ENCODE measurements at regions not wholly inside any gene's neighbourhood (a gene's known extent, or its start where the extent isn't known, plus 50 kb on each side); places are given as distances from the start of the nearest gene placed in this dataset.
"Not testable (repeated sequence)": the region's sequence is repeated elsewhere in the genome, so short reads cannot be mapped to it uniquely, and the experiment has no call there.

GRCh38 chr4:60396341-60397049, 803.6 kb upstream of the ADGRL3 start:
- DNase-seq: peak; percentile 0 to 45

GRCh38 chr4:60400593-60400992, 799.5 kb upstream of the ADGRL3 start:
- no peak for DNase-seq

GRCh38 chr4:60404027-60404426, 796.1 kb upstream of the ADGRL3 start:
- no peak for DNase-seq

GRCh38 chr4:60422439-60422838, 777.7 kb upstream of the ADGRL3 start:
- no peak for DNase-seq

- not testable (repeated sequence) for DNase-seq
Measured at GRCh38 chr4:60423573-60424184, 776.4 kb upstream of the ADGRL3 start.

GRCh38 chr4:60432911-60433310, 767.2 kb upstream of the ADGRL3 start:
- no peak for DNase-seq

- DNase-seq: no peak
Measured at GRCh38 chr4:60443068-60443467, 757.1 kb upstream of the ADGRL3 start.

- no peak for DNase-seq
Measured at GRCh38 chr4:60443796-60444195, 756.3 kb upstream of the ADGRL3 start.

- DNase-seq: no peak
Measured at GRCh38 chr4:60450054-60450453, 750.1 kb upstream of the ADGRL3 start.

- no peak for DNase-seq
Measured at GRCh38 chr4:60452266-60452665, 747.9 kb upstream of the ADGRL3 start.

- DNase-seq: no peak
Measured at GRCh38 chr4:60455380-60455779, 744.7 kb upstream of the ADGRL3 start.

- DNase-seq: no peak
Measured at GRCh38 chr4:60461551-60461950, 738.6 kb upstream of the ADGRL3 start.

GRCh38 chr4:60463857-60464502, 736.1 kb upstream of the ADGRL3 start:
- DNase-seq: no peak

- no peak for DNase-seq
Measured at GRCh38 chr4:60482921-60483351, 717.2 kb upstream of the ADGRL3 start.

- DNase-seq: no peak
Measured at GRCh38 chr4:60485276-60485675, 714.9 kb upstream of the ADGRL3 start.

- not testable (repeated sequence) for DNase-seq
Measured at GRCh38 chr4:60487118-60487761, 712.9 kb upstream of the ADGRL3 start.

GRCh38 chr4:60500810-60501209, 699.3 kb upstream of the ADGRL3 start:
- no peak for DNase-seq

GRCh38 chr4:60502733-60503132, 697.4 kb upstream of the ADGRL3 start:
- DNase-seq: no peak

- no peak for DNase-seq
Measured at GRCh38 chr4:60506061-60506460, 694.1 kb upstream of the ADGRL3 start.

- no peak for DNase-seq
Measured at GRCh38 chr4:60522265-60522664, 677.9 kb upstream of the ADGRL3 start.

GRCh38 chr4:60531776-60532379, 668.2 kb upstream of the ADGRL3 start:
- DNase-seq: no peak

GRCh38 chr4:60544981-60545380, 655.1 kb upstream of the ADGRL3 start:
- DNase-seq: no peak

GRCh38 chr4:60562334-60562733, 637.8 kb upstream of the ADGRL3 start:
- DNase-seq: peak; percentile 61 to 62

Measured in SHP77 (cell line).